Neural progenitor cell (in vitro differentiated cells): ENCODE measurements at regions not wholly inside any gene's neighbourhood (a gene's known extent, or its start where the extent isn't known, plus 50 kb on each side); places are given as distances from the start of the nearest gene placed in this dataset.

Experiments used
- CTCF ChIP-seq: fragments of 200-600 bp; sonication (generic); IDR thresholded peaks from 2 replicates; pipeline ENCODE4 v1.5.1; 2017; ENCODE audit warnings: antibody characterized with exemption, mild to moderate bottlenecking
- EZH2 ChIP-seq: fragments of 200-600 bp; sonication (generic); IDR thresholded peaks from 2 replicates; pipeline ENCODE4 v1.6.1; 2017; ENCODE audit warnings: antibody characterized with exemption, mild to moderate bottlenecking, moderate library complexity

- TF ChIP-seq CTCF (no peak), EZH2 (no peak)
Measured at GRCh38 chr4:179927473-179927872, 2315.7 kb upstream of the TENM3 start.
